ENCODE measurements at regions not wholly inside any gene's neighbourhood (a gene's known extent, or its start where the extent isn't known, plus 50 kb on each side); places are given as distances from the start of the nearest gene placed in this dataset.
A peak's percentile ranks its signal among the peaks of the same experiment; 100 is the strongest.

DNA sequence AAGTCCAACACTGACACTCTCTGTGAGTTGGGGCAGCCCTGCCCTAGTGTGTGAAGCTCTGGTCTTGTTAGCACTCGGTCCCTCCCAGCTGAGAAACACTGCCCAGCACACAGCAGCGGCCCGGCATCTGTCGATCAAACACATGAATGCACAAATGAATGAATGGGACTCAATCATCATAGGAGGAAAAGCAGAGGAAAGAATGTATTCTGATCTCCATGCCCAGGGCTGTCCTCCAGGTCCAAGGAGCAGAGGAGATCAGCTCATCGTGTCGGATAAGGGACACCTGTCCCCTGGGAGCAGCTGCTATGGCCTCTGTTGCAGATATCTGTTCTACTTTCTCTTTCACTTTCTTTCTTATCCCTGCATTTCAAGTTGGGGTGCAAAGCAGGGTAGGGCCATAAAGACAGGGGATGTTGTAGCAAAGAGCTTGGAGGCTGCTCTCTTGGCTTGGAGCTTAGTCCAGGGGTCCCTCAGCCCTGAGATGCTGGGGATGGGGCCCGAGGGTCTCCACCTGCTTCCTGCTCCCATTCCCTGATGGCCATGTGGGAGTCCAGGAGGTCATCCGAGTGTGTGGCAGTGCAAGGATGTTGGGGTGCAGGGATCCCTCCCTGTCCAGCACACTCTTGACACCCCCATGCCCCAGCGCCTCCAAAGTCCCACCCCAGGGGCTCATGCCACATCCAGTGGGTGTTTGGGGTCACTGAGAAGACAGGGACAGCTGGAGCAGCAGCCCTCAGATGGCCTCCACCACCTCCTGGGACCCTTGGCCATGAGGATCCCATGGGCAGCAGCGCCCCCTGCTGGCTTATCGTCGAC is 88.2 kb downstream of the IRF8 start:
- Histone ChIP-seq H3K4me1 (ENCODE audit: insufficient read depth, poor library complexity, severe bottlenecking) (no peaks in the 10 kb centered on the region), H3K9me3 (ENCODE audit: severe bottlenecking) (no peaks in the 10 kb centered on the region), H3K27ac (ENCODE audit: poor library complexity, severe bottlenecking) (no peak overlapping the region), H3K4me3 (ENCODE audit: severe bottlenecking) (no peak overlapping the region), H3K27me3 (ENCODE audit: insufficient read depth, poor library complexity, severe bottlenecking) (peaks cover 86% of the 10 kb centered on the region), H3K36me3 (ENCODE audit: low read depth) (no peaks in the 10 kb centered on the region)
- ATAC-seq (ENCODE audit: low read depth) = no peak
- TF ChIP-seq, protein P1, sequence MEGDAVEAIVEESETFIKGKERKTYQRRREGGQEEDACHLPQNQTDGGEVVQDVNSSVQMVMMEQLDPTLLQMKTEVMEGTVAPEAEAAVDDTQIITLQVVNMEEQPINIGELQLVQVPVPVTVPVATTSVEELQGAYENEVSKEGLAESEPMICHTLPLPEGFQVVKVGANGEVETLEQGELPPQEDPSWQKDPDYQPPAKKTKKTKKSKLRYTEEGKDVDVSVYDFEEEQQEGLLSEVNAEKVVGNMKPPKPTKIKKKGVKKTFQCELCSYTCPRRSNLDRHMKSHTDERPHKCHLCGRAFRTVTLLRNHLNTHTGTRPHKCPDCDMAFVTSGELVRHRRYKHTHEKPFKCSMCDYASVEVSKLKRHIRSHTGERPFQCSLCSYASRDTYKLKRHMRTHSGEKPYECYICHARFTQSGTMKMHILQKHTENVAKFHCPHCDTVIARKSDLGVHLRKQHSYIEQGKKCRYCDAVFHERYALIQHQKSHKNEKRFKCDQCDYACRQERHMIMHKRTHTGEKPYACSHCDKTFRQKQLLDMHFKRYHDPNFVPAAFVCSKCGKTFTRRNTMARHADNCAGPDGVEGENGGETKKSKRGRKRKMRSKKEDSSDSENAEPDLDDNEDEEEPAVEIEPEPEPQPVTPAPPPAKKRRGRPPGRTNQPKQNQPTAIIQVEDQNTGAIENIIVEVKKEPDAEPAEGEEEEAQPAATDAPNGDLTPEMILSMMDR (IDR thresholded peaks at IDR 0.05; ENCODE audit: poor library complexity, severe bottlenecking) = peak; percentile 54
- DNase-seq (ENCODE audit: low spot score) = no peak

DNA sequence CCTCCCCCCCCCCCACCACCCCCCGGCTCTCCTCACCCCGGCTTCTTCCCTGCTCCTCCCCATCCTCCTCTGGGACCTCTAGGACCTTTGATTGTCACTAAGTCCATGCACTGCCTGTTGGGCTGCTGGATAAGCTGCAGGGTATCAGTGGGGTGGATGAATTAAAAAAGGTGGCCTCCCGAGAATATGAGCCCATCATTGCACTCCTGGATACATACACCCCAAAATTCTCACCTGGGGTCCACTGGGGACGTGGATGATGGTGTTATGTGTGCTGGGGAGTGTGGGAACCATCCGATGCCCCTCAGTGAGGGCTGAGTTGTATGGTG is 88.8 kb downstream of the IRF8 start:
- Histone ChIP-seq H3K4me1 (ENCODE audit: insufficient read depth, poor library complexity, severe bottlenecking) (no peaks in the 10 kb centered on the region), H3K27ac (ENCODE audit: poor library complexity, severe bottlenecking) (no peak overlapping the region), H3K27me3 (ENCODE audit: insufficient read depth, poor library complexity, severe bottlenecking) (peaks cover 88% of the 10 kb centered on the region), H3K36me3 (ENCODE audit: low read depth) (no peaks in the 10 kb centered on the region), H3K9me3 (ENCODE audit: severe bottlenecking) (no peaks in the 10 kb centered on the region), H3K4me3 (ENCODE audit: severe bottlenecking) (no peak overlapping the region)
- DNase-seq (ENCODE audit: low spot score) = no peak
- ATAC-seq (ENCODE audit: low read depth) = no peak
- TF ChIP-seq, protein P1 (IDR thresholded peaks at IDR 0.05; ENCODE audit: poor library complexity, severe bottlenecking) = peak; percentile 27

DNA sequence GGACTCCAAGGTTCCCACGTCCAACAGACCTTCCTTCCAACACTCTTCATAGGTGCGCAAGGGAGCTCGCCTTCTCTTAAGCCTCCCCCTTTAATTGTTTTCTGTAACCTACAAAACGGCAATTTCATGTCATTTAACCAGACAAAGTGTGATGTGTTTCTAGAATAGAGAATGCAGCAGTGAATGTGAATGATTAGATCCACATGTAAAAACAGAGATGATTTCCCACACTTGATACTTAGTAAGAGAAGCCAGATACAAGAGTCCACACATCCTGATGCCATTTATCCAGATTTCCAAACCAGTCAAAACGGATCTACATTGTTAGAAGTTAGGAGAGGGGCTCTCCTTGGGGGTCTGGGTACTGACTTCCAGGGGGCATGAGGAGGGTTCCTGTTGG is 89.3 kb downstream of the IRF8 start:
- Histone ChIP-seq H3K27ac (ENCODE audit: poor library complexity, severe bottlenecking) (no peak overlapping the region), H3K4me1 (ENCODE audit: insufficient read depth, poor library complexity, severe bottlenecking) (no peaks in the 10 kb centered on the region), H3K27me3 (ENCODE audit: insufficient read depth, poor library complexity, severe bottlenecking) (peaks cover 89% of the 10 kb centered on the region), H3K4me3 (ENCODE audit: severe bottlenecking) (no peak overlapping the region), H3K9me3 (ENCODE audit: severe bottlenecking) (no peaks in the 10 kb centered on the region), H3K36me3 (ENCODE audit: low read depth) (no peaks in the 10 kb centered on the region)
- TF ChIP-seq, protein P1 (IDR thresholded peaks at IDR 0.05; ENCODE audit: poor library complexity, severe bottlenecking) = no peak
- DNase-seq (ENCODE audit: low spot score) (no peak), ATAC-seq (ENCODE audit: low read depth) (no peak)

DNA sequence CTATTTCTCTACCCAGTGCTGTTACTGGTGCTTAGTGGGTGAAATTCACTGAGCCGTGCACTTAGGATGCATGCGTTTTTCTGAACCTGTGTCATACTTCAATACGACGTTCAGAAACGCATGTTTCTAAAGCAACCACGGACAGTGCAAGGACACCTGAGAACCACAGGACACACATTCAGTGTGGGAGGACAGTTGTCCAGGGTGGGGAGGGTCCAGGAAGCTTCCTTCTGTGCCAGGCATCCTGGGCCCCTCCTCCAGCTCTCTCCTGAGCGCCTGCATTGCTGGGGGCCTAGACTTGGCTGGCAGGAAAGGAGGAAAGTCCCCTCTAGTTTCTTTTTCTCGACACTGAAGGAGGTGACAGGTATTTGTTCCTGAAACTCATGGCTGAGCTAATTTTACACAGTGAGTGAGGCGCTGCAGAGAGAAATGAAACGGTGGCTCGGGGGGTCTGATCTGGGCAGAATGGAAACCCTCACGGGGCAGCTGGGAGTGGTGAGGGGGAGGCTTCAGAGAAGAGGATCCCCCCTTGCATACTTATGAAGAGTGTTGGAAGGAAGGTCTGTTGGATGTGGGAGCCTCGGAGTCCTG is 89.9 kb downstream of the IRF8 start:
- Histone ChIP-seq H3K9me3 (ENCODE audit: severe bottlenecking) (no peaks in the 10 kb centered on the region), H3K4me3 (ENCODE audit: severe bottlenecking) (no peak overlapping the region), H3K4me1 (ENCODE audit: insufficient read depth, poor library complexity, severe bottlenecking) (no peaks in the 10 kb centered on the region), H3K27me3 (ENCODE audit: insufficient read depth, poor library complexity, severe bottlenecking) (peaks cover 91% of the 10 kb centered on the region), H3K27ac (ENCODE audit: poor library complexity, severe bottlenecking) (no peak overlapping the region), H3K36me3 (ENCODE audit: low read depth) (no peaks in the 10 kb centered on the region)
- ATAC-seq (ENCODE audit: low read depth) (no peak), DNase-seq (ENCODE audit: low spot score) (no peak)
- TF ChIP-seq, protein P1 (IDR thresholded peaks at IDR 0.05; ENCODE audit: poor library complexity, severe bottlenecking) = no peak

DNA sequence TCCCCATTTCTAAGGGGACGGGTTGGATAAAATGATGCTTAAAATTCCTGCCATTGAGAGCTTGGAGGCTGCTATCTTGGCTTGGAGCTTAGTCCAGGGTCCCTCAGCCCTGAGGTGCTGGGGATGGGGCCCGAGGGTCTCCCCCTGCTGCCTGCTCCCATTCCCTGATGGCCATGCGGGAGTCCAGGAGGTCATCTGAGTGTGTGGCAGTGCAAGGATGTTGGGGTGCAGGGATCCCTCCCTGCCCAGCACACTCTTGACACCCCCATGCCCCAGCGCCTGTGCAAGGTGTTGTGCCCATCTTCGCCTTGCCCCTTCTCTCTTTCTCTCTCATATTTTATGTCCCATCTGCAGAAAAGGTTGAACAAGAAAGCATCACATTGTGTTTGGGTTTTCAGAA is 90.4 kb downstream of the IRF8 start:
- peaks cover 90% of the 10 kb centered on the region for H3K27me3 ChIP-seq (ENCODE audit: insufficient read depth, poor library complexity, severe bottlenecking)
- H3K4me3 ChIP-seq (ENCODE audit: severe bottlenecking) = no peak overlapping the region
- TF ChIP-seq, protein P1 (IDR thresholded peaks at IDR 0.05; ENCODE audit: poor library complexity, severe bottlenecking) = no peak
- DNase-seq (ENCODE audit: low spot score) = no peak
- no peak for ATAC-seq (ENCODE audit: low read depth)
- H3K4me1 ChIP-seq (ENCODE audit: insufficient read depth, poor library complexity, severe bottlenecking) = no peaks in the 10 kb centered on the region
- H3K9me3 ChIP-seq (ENCODE audit: severe bottlenecking) = no peaks in the 10 kb centered on the region
- no peak overlapping the region for H3K27ac ChIP-seq (ENCODE audit: poor library complexity, severe bottlenecking)
- H3K36me3 ChIP-seq (ENCODE audit: low read depth) = no peaks in the 10 kb centered on the region
